A549 (cell line): ENCODE measurements at regions not wholly inside any gene's neighbourhood (a gene's known extent, or its start where the extent isn't known, plus 50 kb on each side); places are given as distances from the start of the nearest gene placed in this dataset.

Experiments
- ATAC-seq, 2 experiments: fragments of 200-7000 bp in 1 of 2; fragments of >200 bp in 1 of 2; cut with Nextera tagmentation in 1 of 2; cut with Tn5 transposase in 1 of 2; 3 replicates each; pipeline versions ENCODE4 v1.8.0 to v1.9.1; 2018 to 2020; ENCODE audit warnings: mild to moderate bottlenecking in 1 of 2, moderate library complexity in 1 of 2
- CTCF ChIA-PET: fragments of 300-600 bp; sonication (Branson Sonifier 250); formaldehyde crosslinking; extraction: SDS; loops from one replicate; lab custom pipeline; 2021; ENCODE audit warnings: antibody characterized with exemption, inconsistent platforms; lab: Yijun Ruan, JAX
- POLR2A ChIA-PET: fragments of 350-600 bp; formaldehyde crosslinking; extraction: SDS; loops from one replicate; lab custom pipeline; 2021; ENCODE audit warnings: antibody characterized with exemption, inconsistent platforms; lab: Yijun Ruan, JAX
- DNase-seq, 2 experiments: peaks; one replicate each; pipeline versions ENCODE4 v3.0.0 to v3.0.0-alpha.2; 2011 to 2016; ENCODE audit warnings: low read depth in 1 of 2, low spot score in 1 of 2
- FAIRE-seq: peaks from 2 replicates; lab custom pipeline; 2011; peaks lifted over from hg19 to GRCh38; lab: Jason Lieb, UNC
- H3K27ac ChIP-seq, 2 experiments: fragments of >200 bp; sonication (Bioruptor Twin); formaldehyde crosslinking; 3 replicates each; pipeline ENCODE4 v1.5.1; 2016 to 2017
- H3K4me1 ChIP-seq: fragments of >200 bp; sonication (Bioruptor Twin); formaldehyde crosslinking; 3 replicates; pipeline ENCODE4 v1.6.1; 2016
- H3K4me2 ChIP-seq: fragments of >200 bp; sonication (Bioruptor Twin); formaldehyde crosslinking; 3 replicates; pipeline ENCODE4 v1.6.1; 2016
- H3K4me3 ChIP-seq: fragments of >200 bp; sonication (Bioruptor Twin); formaldehyde crosslinking; 3 replicates; pipeline ENCODE4 v1.5.1; 2016
- H3K9me3 ChIP-seq: fragments of >200 bp; sonication (Bioruptor Twin); formaldehyde crosslinking; 3 replicates; pipeline ENCODE4 v1.6.1; 2016
- BCL3 ChIP-seq: fragments of >200 bp; sonication (Bioruptor Twin); formaldehyde crosslinking; IDR thresholded peaks from 3 replicates; pipeline ENCODE4 v1.6.1; 2016
- BHLHE40 ChIP-seq: IDR thresholded peaks from 2 replicates; pipeline ENCODE4 v1.6.1; 2012; ENCODE audit warnings: low read depth, low read length, inconsistent platforms
- CHD4 ChIP-seq: fragments of 200-600 bp; sonication (generic); IDR thresholded peaks from 2 replicates; pipeline ENCODE4 v1.6.1; 2016; ENCODE audit warnings: antibody characterized with exemption, mild to moderate bottlenecking, borderline replicate concordance
- E2F6 ChIP-seq: IDR thresholded peaks from 2 replicates; pipeline ENCODE4 v1.6.1; 2012; ENCODE audit warnings: low read depth, borderline replicate concordance
- EHMT2 ChIP-seq: fragments of 200-600 bp; sonication (generic); IDR thresholded peaks from 2 replicates; pipeline ENCODE4 v1.6.1; 2016; ENCODE audit warnings: antibody characterized with exemption, low read depth, mild to moderate bottlenecking, moderate library complexity
- FOSL2 ChIP-seq, 2 experiments: fragments of 450-650 bp in 1 of 2; fragments of >200 bp in 1 of 2; sonication (Bioruptor Twin) in 1 of 2; formaldehyde crosslinking; IDR thresholded peaks; 2 replicates each; pipeline versions ENCODE4 v1.5.0 to v1.6.1; 2016 to 2020; ENCODE audit warnings: mild to moderate bottlenecking in 1 of 2, moderate library complexity in 1 of 2
- FOXS1 ChIP-seq: fragments of 250-450 bp; sonication (Bioruptor Pico); IDR thresholded peaks from 2 replicates; pipeline ENCODE4 v1.5.0; 2020; ENCODE audit warnings: mild to moderate bottlenecking, moderate library complexity
- GATA3 ChIP-seq: IDR thresholded peaks from 2 replicates; pipeline ENCODE4 v1.6.1; 2012; ENCODE audit warnings: borderline replicate concordance
- HDAC2 ChIP-seq: fragments of 200-600 bp; sonication (generic); IDR thresholded peaks from 2 replicates; pipeline ENCODE4 v1.6.1; 2016
- HOXB13 ChIP-seq: fragments of 250-450 bp; sonication (Bioruptor Pico); IDR thresholded peaks from 2 replicates; pipeline ENCODE4 v1.5.0; 2020; ENCODE audit warnings: low read depth, mild to moderate bottlenecking, moderate library complexity
- MAZ ChIP-seq: fragments of 150-350 bp; IDR thresholded peaks from 2 replicates; pipeline ENCODE4 v1.6.1; 2014; ENCODE audit warnings: antibody characterized with exemption, low read depth, low read length, borderline replicate concordance
- MYC ChIP-seq: IDR thresholded peaks from 2 replicates; pipeline ENCODE4 v1.6.1; 2012; ENCODE audit warnings: mild to moderate bottlenecking, inconsistent platforms, low read length, improper control_type of control experiment, borderline replicate concordance
- NPAS2 ChIP-seq: fragments of 250-450 bp; sonication (Bioruptor Pico); IDR thresholded peaks from 2 replicates; pipeline ENCODE4 v1.8.0; 2022; ENCODE audit warnings: mild to moderate bottlenecking, moderate library complexity, borderline replicate concordance
- PHF8 ChIP-seq: fragments of 200-600 bp; sonication (generic); IDR thresholded peaks from 2 replicates; pipeline ENCODE4 v1.6.1; 2016; ENCODE audit warnings: low read depth, mild to moderate bottlenecking, antibody characterized with exemption, moderate library complexity, borderline replicate concordance
- POLR2AphosphoS2 ChIP-seq: conservative IDR thresholded peaks from 2 replicates; pipeline ENCODE4 v1.6.1; 2012; ENCODE audit warnings: low read length, improper control_type of control experiment, inconsistent platforms
- RCOR1 ChIP-seq: fragments of 150-350 bp; IDR thresholded peaks from 2 replicates; pipeline ENCODE4 v1.6.1; 2014; ENCODE audit warnings: antibody characterized with exemption, low read length, low read depth
- SMC3 ChIP-seq: fragments of >200 bp; sonication (Bioruptor Twin); formaldehyde crosslinking; IDR thresholded peaks from 3 replicates; pipeline ENCODE4 v1.6.1; 2018; ENCODE audit warnings: inconsistent platforms
- TP53 ChIP-seq: fragments of 250-450 bp; sonication (Bioruptor Pico); IDR thresholded peaks from 2 replicates; pipeline ENCODE4 v1.5.0; 2021; ENCODE audit warnings: mild to moderate bottlenecking, moderate library complexity
- ZC3H11A ChIP-seq: fragments of 450-650 bp; IDR thresholded peaks from 2 replicates; pipeline ENCODE4 v1.6.1; 2014; ENCODE audit warnings: antibody characterized with exemption, mild to moderate bottlenecking
- ZFP36 ChIP-seq: fragments of 450-650 bp; IDR thresholded peaks from 2 replicates; pipeline ENCODE4 v1.6.1; 2014; ENCODE audit warnings: borderline replicate concordance; ENCODE audit not compliant: partially characterized antibody
- ZNF302 ChIP-seq: fragments of 250-450 bp; sonication (Bioruptor Pico); IDR thresholded peaks from 2 replicates; pipeline ENCODE4 v1.9.0; 2021; ENCODE audit warnings: inconsistent platforms, mild to moderate bottlenecking, moderate library complexity
- WGBS: methylation state at CpG from one replicate; pipeline ENCODE4 v1.1.6; 2017; ENCODE audit errors: missing lambda C conversion rate; 5-methylcytosine and 5-hydroxymethylcytosine counted together
- TF ChIP-seq, protein P1 (sequence below): fragments of >200 bp; sonication (Bioruptor Twin); formaldehyde crosslinking; IDR thresholded peaks from 3 replicates; pipeline ENCODE4 v1.5.1; 2016
- TF ChIP-seq, protein P2 (sequence below): IDR thresholded peaks from 2 replicates; pipeline ENCODE4 v1.6.1; 2012
- TF ChIP-seq, protein P3 (sequence below): IDR thresholded peaks from 2 replicates; pipeline ENCODE4 v1.6.1; 2012
- TF ChIP-seq, protein P4 (sequence below): fragments of >200 bp; sonication (Bioruptor Twin); formaldehyde crosslinking; IDR thresholded peaks from 2 replicates; pipeline ENCODE4 v1.6.1; 2016
- TF ChIP-seq, protein P5 (sequence below): fragments of 450-650 bp; IDR thresholded peaks from 2 replicates; pipeline ENCODE4 v1.6.1; 2014; ENCODE audit warnings: antibody characterized with exemption

- TF ChIP-seq, protein P1, sequence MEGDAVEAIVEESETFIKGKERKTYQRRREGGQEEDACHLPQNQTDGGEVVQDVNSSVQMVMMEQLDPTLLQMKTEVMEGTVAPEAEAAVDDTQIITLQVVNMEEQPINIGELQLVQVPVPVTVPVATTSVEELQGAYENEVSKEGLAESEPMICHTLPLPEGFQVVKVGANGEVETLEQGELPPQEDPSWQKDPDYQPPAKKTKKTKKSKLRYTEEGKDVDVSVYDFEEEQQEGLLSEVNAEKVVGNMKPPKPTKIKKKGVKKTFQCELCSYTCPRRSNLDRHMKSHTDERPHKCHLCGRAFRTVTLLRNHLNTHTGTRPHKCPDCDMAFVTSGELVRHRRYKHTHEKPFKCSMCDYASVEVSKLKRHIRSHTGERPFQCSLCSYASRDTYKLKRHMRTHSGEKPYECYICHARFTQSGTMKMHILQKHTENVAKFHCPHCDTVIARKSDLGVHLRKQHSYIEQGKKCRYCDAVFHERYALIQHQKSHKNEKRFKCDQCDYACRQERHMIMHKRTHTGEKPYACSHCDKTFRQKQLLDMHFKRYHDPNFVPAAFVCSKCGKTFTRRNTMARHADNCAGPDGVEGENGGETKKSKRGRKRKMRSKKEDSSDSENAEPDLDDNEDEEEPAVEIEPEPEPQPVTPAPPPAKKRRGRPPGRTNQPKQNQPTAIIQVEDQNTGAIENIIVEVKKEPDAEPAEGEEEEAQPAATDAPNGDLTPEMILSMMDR: no peak
- TF ChIP-seq BHLHE40: no peak
- no peak for TF ChIP-seq HDAC2
- TF ChIP-seq, protein P2, sequence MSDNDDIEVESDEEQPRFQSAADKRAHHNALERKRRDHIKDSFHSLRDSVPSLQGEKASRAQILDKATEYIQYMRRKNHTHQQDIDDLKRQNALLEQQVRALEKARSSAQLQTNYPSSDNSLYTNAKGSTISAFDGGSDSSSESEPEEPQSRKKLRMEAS: no peak
- no peak for TF ChIP-seq E2F6
- no peak for TF ChIP-seq SMC3
- no peak for TF ChIP-seq MAZ
- TF ChIP-seq, protein P3, sequence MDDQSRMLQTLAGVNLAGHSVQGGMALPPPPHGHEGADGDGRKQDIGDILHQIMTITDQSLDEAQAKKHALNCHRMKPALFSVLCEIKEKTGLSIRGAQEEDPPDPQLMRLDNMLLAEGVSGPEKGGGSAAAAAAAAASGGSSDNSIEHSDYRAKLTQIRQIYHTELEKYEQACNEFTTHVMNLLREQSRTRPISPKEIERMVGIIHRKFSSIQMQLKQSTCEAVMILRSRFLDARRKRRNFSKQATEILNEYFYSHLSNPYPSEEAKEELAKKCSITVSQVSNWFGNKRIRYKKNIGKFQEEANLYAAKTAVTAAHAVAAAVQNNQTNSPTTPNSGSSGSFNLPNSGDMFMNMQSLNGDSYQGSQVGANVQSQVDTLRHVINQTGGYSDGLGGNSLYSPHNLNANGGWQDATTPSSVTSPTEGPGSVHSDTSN: no peak
Observed at GRCh38 chr13:47159853-47160550, 263.1 kb upstream of the HTR2A start (continued).

DNA sequence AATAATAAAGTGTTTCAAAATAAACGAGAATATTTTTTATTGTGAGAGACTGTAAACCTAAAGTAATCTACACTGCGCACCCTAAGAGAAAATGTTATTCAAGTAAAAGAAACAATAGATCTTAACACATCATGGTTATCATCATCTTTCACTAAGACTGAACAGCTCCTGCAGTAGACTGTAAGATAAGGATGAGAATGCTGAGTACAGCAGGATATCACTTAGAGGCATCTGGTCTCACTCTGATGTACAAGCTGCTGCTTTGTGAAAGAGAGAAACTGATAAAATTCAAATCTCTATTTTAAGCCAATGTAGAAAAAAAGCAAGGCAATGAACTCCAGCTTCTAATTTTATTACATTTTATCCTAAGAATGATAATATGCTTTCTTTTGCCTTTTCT is 261.7 kb upstream of the HTR2A start:
- Histone ChIP-seq H3K27ac (no peak overlapping the region), H3K4me2 (no peak overlapping the region), H3K9me3 (no peaks in the 10 kb centered on the region), H3K4me3 (no peak overlapping the region), H3K4me1 (no peaks in the 10 kb centered on the region)
- WGBS: 50% methylated on average over 2 of the region's 2 CpGs
- no peak for TF ChIP-seq NPAS2 (CRISPR knock-in tag)
- TF ChIP-seq RCOR1: no peak
- TF ChIP-seq ZFP36: no peak
- no peak for TF ChIP-seq POLR2AphosphoS2
- TF ChIP-seq, protein P4, sequence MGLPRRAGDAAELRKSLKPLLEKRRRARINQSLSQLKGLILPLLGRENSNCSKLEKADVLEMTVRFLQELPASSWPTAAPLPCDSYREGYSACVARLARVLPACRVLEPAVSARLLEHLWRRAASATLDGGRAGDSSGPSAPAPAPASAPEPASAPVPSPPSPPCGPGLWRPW: no peak
- TF ChIP-seq, protein P3: no peak
- no peak for TF ChIP-seq FOSL2 (IDR thresholded peaks at IDR 0.05)
- TF ChIP-seq FOSL2 (CRISPR knock-in tag; IDR thresholded peaks at IDR 0.05): no peak
- no peak for TF ChIP-seq EHMT2
- TF ChIP-seq CHD4: no peak
- no peak for TF ChIP-seq ZNF302 (CRISPR knock-in tag)
- TF ChIP-seq E2F6: no peak
- no peak for TF ChIP-seq ZC3H11A
- TF ChIP-seq, protein P5, sequence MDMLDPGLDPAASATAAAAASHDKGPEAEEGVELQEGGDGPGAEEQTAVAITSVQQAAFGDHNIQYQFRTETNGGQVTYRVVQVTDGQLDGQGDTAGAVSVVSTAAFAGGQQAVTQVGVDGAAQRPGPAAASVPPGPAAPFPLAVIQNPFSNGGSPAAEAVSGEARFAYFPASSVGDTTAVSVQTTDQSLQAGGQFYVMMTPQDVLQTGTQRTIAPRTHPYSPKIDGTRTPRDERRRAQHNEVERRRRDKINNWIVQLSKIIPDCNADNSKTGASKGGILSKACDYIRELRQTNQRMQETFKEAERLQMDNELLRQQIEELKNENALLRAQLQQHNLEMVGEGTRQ: no peak
- no peak for TF ChIP-seq GATA3
- no peak for TF ChIP-seq TP53 (CRISPR knock-in tag)
- no peak for TF ChIP-seq PHF8
- TF ChIP-seq BCL3: no peak
- TF ChIP-seq FOXS1 (CRISPR knock-in tag): no peak
- TF ChIP-seq MYC: no peak
- no peak for TF ChIP-seq HOXB13
- FAIRE-seq (no peak), DNase-seq (no peak), ATAC-seq (no peak)
- POLR2A ChIA-PET: no interaction called here
- CTCF ChIA-PET: interaction anchor here (0.9 kb wide), 1 partner anchor 13 kb away, joined by 3 read pairs; no protein-coding TSS in a partner anchor
